ENCODE measurements at regions not wholly inside any gene's neighbourhood (a gene's known extent, or its start where the extent isn't known, plus 50 kb on each side); places are given as distances from the start of the nearest gene placed in this dataset.

- no peak for DNase-seq (ENCODE audit: low read depth, low spot score)
- Histone ChIP-seq H3K27me3 (ENCODE audit: control insufficient read depth, insufficient read depth, low read length) (no peaks in the 10 kb centered on the region), H3K4me3 (ENCODE audit: low read depth, low read length) (no peak overlapping the region), H3K27ac (ENCODE audit: low read depth, low read length) (no peak overlapping the region), H3K9me3 (ENCODE audit: control insufficient read depth, insufficient read depth, low read length) (no peaks in the 10 kb centered on the region)
- ChIA-PET CTCF (no interaction called here), POLR2A (no interaction called here)
- no peak for TF ChIP-seq CTCF (IDR thresholded peaks at IDR 0.05; ENCODE audit: low read depth, low read length)
Observed at GRCh38 chr13:78958006-78958405, 299.1 kb upstream of the OBI1 start.

GRCh38 chr13:78940455-78941130 lies 281.6 kb upstream of the OBI1 start:
- Histone ChIP-seq H3K27me3 (ENCODE audit: control insufficient read depth, insufficient read depth, low read length) (no peaks in the 10 kb centered on the region), H3K27ac (ENCODE audit: low read depth, low read length) (no peak overlapping the region), H3K9me3 (ENCODE audit: control insufficient read depth, insufficient read depth, low read length) (no peaks in the 10 kb centered on the region), H3K4me3 (ENCODE audit: low read depth, low read length) (no peak overlapping the region)
- DNase-seq (ENCODE audit: low read depth, low spot score), result no peak
- CTCF ChIA-PET, result interaction anchor here (0.7 to 1.7 kb wide), 2 partner anchors 27 to 38 kb away, joined by 3 read pairs; no protein-coding TSS in a partner anchor
- POLR2A ChIA-PET, result no interaction called here
- TF ChIP-seq CTCF (IDR thresholded peaks at IDR 0.05; ENCODE audit: low read depth, low read length), result no peak

- H3K4me3 ChIP-seq (ENCODE audit: low read depth, low read length), result no peak overlapping the region
- no peak for TF ChIP-seq CTCF (IDR thresholded peaks at IDR 0.05; ENCODE audit: low read depth, low read length)
- ChIA-PET POLR2A (no interaction called here), CTCF (no interaction called here)
- no peaks in the 10 kb centered on the region for H3K27me3 ChIP-seq (ENCODE audit: control insufficient read depth, insufficient read depth, low read length)
- no peak overlapping the region for H3K27ac ChIP-seq (ENCODE audit: low read depth, low read length)
- no peaks in the 10 kb centered on the region for H3K9me3 ChIP-seq (ENCODE audit: control insufficient read depth, insufficient read depth, low read length)
- DNase-seq (ENCODE audit: low read depth, low spot score), result no peak
Observed at GRCh38 chr13:78934336-78934735, 275.4 kb upstream of the OBI1 start.

GRCh38 chr13:78915015-78915414 lies 256.1 kb upstream of the OBI1 start:
- POLR2A ChIA-PET, result no interaction called here
- no peak overlapping the region for H3K27ac ChIP-seq (ENCODE audit: low read depth, low read length)
- peaks cover 9% of the 10 kb centered on the region; the same call in 1 of the 2 replicates for H3K9me3 ChIP-seq (ENCODE audit: control insufficient read depth, insufficient read depth, low read length)
- TF ChIP-seq CTCF (IDR thresholded peaks at IDR 0.05; ENCODE audit: low read depth, low read length), result no peak
- DNase-seq (ENCODE audit: low read depth, low spot score), result no peak
- no peaks in the 10 kb centered on the region for H3K27me3 ChIP-seq (ENCODE audit: control insufficient read depth, insufficient read depth, low read length)
- H3K4me3 ChIP-seq (ENCODE audit: low read depth, low read length), result no peak overlapping the region
- CTCF ChIA-PET, result no interaction called here

- POLR2A ChIA-PET, result no interaction called here
- CTCF ChIA-PET, result interaction anchor here (0.5 to 0.6 kb wide), 2 partner anchors 27 to 64 kb away, joined by 3 read pairs; no protein-coding TSS in a partner anchor
- no peak for TF ChIP-seq CTCF (IDR thresholded peaks at IDR 0.05; ENCODE audit: low read depth, low read length)
- Histone ChIP-seq H3K9me3 (ENCODE audit: control insufficient read depth, insufficient read depth, low read length) (peaks cover 7% of the 10 kb centered on the region; the same call in 1 of the 2 replicates), H3K27ac (ENCODE audit: low read depth, low read length) (no peak overlapping the region), H3K4me3 (ENCODE audit: low read depth, low read length) (no peak overlapping the region), H3K27me3 (ENCODE audit: control insufficient read depth, insufficient read depth, low read length) (no peaks in the 10 kb centered on the region)
- DNase-seq (ENCODE audit: low read depth, low spot score), result no peak
Observed at GRCh38 chr13:78913656-78914055, 254.7 kb upstream of the OBI1 start.

All from AG04450 (cell line).